Glutamatergic neuron (in vitro differentiated cells): ENCODE measurements at regions not wholly inside any gene's neighbourhood (a gene's known extent, or its start where the extent isn't known, plus 50 kb on each side); places are given as distances from the start of the nearest gene placed in this dataset.

Source experiments
- DNase-seq: peaks from one replicate; pipeline ENCODE4 v3.0.0; 2022
- H3K27ac Mint-ChIP-seq: one replicate; pipeline ENCODE4 v1.8.0; 2020; ENCODE audit warnings: mild to moderate bottlenecking, mixed read lengths, inconsistent platforms; ENCODE audit not compliant: unreplicated experiment
- H3K27me3 Mint-ChIP-seq: one replicate; pipeline ENCODE4 v1.8.0; 2020; ENCODE audit warnings: mild to moderate bottlenecking, moderate library complexity, mixed read lengths, inconsistent platforms; ENCODE audit not compliant: unreplicated experiment
- H3K36me3 Mint-ChIP-seq: one replicate; pipeline ENCODE4 v1.8.0; 2020; ENCODE audit warnings: mild to moderate bottlenecking, mixed read lengths, inconsistent platforms; ENCODE audit not compliant: unreplicated experiment
- H3K4me1 Mint-ChIP-seq: one replicate; pipeline ENCODE4 v1.8.0; 2020; ENCODE audit warnings: mild to moderate bottlenecking, low read depth, mixed read lengths, inconsistent platforms; ENCODE audit not compliant: unreplicated experiment
- H3K4me3 Mint-ChIP-seq: one replicate; pipeline ENCODE4 v1.8.0; 2020; ENCODE audit warnings: mild to moderate bottlenecking, mixed read lengths, inconsistent platforms; ENCODE audit not compliant: unreplicated experiment
- H3K9me3 Mint-ChIP-seq: one replicate; pipeline ENCODE4 v1.8.0; 2020; ENCODE audit warnings: mild to moderate bottlenecking, moderate library complexity, mixed read lengths, inconsistent platforms; ENCODE audit not compliant: unreplicated experiment
- TF ChIP-seq, protein P1 (sequence below): fragments of 200-600 bp; sonication (generic); IDR thresholded peaks from one replicate; pipeline ENCODE4 v1.5.0; 2021; ENCODE audit not compliant: partially characterized antibody, unreplicated experiment

DNA sequence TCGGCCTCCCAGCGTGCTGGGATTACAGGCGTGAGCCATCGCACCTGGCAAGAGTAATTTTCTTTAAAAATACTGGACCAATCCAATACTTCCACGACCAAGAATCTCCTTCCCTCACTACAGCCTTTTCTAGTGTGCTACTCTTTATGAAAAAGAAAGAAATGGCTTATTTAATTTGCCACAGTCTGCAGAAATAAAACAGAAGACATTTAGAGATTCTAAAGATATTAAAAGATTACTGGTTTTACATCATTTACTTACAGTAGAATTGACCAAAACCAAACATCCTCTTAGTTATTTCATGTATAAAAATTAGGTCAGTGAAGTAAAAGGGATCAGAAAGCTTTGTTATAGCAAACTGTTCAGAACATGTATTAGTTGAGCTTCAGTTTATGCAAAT, 679.6 kb downstream of the MAT2B start:
- H3K27ac Mint-ChIP-seq, result peak overlapping the region; percentile 16
- peaks cover 35% of the 10 kb centered on the region for H3K4me1 Mint-ChIP-seq

DNA sequence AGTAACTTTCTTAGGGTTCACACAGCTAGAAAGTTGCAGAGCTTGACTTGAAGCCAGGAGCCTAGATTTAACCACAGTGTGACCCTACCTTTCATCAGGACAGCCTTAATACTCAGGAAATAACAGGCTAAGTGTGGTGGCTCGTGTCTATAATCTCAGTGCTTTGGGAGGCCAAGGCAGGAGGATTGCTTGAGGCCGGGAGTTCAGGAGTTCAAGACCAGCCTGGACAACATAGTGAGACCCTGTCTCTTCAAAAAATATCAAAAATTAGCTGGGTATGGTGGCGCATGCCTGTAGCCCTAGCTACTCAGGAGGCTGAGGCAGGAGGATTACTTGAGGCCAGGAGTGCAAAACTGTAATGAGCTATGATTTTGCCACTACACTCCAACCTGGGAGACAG, 681.1 kb downstream of the MAT2B start:
- H3K9me3 Mint-ChIP-seq, result peaks cover 5% of the 10 kb centered on the region
- peaks cover 35% of the 10 kb centered on the region for H3K4me1 Mint-ChIP-seq
- peaks cover 4% of the 10 kb centered on the region for H3K27me3 Mint-ChIP-seq
- DNase-seq, result no peak
- no peak overlapping the region for H3K4me3 Mint-ChIP-seq
- H3K27ac Mint-ChIP-seq, result no peak overlapping the region
- H3K36me3 Mint-ChIP-seq, result no peaks in the 10 kb centered on the region
- TF ChIP-seq, protein P1, sequence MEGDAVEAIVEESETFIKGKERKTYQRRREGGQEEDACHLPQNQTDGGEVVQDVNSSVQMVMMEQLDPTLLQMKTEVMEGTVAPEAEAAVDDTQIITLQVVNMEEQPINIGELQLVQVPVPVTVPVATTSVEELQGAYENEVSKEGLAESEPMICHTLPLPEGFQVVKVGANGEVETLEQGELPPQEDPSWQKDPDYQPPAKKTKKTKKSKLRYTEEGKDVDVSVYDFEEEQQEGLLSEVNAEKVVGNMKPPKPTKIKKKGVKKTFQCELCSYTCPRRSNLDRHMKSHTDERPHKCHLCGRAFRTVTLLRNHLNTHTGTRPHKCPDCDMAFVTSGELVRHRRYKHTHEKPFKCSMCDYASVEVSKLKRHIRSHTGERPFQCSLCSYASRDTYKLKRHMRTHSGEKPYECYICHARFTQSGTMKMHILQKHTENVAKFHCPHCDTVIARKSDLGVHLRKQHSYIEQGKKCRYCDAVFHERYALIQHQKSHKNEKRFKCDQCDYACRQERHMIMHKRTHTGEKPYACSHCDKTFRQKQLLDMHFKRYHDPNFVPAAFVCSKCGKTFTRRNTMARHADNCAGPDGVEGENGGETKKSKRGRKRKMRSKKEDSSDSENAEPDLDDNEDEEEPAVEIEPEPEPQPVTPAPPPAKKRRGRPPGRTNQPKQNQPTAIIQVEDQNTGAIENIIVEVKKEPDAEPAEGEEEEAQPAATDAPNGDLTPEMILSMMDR, result no peak

More for the DNA sequence above, 679.6 kb downstream of the MAT2B start:
- H3K9me3 Mint-ChIP-seq, result peaks cover 5% of the 10 kb centered on the region
- TF ChIP-seq, protein P1, result no peak
- no peak for DNase-seq
- H3K4me3 Mint-ChIP-seq, result no peak overlapping the region
- no peaks in the 10 kb centered on the region for H3K36me3 Mint-ChIP-seq
- peaks cover 4% of the 10 kb centered on the region for H3K27me3 Mint-ChIP-seq

DNA sequence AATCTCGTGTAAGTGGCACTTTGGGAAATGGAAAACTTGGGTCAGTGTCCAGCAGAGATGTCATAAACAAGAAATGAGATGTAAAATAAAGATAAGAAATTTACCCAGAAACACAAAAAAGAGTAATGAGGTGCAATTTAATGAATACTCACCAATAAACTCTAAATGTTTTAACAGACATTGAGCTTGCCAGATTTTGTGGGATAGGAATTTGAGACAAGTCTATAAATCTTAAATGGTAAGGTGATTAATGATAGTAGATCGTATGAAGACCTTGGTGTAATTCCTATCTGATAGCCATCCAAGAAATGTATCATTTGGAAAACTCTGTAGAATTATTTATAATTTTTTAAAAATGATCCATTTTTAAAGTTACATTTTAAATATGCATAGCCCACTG, 682.4 kb downstream of the MAT2B start:
- Mint-ChIP-seq H3K27me3 (peaks cover 4% of the 10 kb centered on the region), H3K4me1 (peaks cover 35% of the 10 kb centered on the region), H3K27ac (no peak overlapping the region), H3K36me3 (no peaks in the 10 kb centered on the region), H3K4me3 (no peak overlapping the region), H3K9me3 (peaks cover 5% of the 10 kb centered on the region)
- DNase-seq, result no peak
- TF ChIP-seq, protein P1, result no peak

DNA sequence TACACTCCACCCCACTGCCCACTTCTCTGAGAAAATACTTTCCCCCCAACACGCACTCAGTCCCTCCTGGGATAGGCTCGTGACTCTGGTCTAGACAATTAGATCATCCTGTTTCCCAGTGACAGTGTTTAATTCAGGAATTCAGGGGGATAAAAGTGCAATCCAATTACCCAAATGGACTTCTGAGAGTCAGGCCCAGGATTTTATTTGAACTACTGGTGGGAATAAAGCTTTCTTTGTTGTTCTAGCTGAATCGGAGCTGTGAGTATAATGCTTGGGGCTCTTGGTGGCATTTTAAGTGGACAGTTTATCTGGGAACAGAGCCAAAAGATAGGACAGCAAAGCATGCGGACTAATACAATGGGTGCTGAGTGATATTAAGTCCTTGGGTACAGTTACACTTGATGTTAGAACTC, 683.3 kb downstream of the MAT2B start:
- Mint-ChIP-seq H3K27ac (no peak overlapping the region), H3K27me3 (peaks cover 4% of the 10 kb centered on the region), H3K36me3 (no peaks in the 10 kb centered on the region), H3K4me3 (no peak overlapping the region), H3K9me3 (peaks cover 5% of the 10 kb centered on the region), H3K4me1 (peaks cover 30% of the 10 kb centered on the region)
- TF ChIP-seq, protein P1, result no peak
- peak; percentile 19 for DNase-seq

DNA sequence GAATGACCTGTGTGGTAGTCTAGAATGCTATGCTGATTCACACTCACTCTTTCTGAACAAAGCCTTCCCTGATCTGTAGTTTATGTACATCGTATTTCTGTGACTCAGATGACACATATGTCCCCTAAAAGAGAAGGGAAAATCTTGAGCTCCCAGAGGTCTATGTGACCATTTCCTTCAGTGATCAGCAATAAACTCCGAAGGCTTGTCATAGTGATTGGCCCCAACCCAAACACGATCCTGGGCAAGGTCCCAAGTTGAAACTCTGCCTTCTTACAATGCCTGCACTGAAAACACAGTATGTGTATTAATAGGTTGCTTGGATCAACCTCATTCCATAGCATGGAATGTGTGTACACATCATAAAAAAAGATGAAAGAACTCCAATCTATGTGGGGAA, 685.8 kb downstream of the MAT2B start:
- no peak overlapping the region for H3K27ac Mint-ChIP-seq
- peaks cover 22% of the 10 kb centered on the region for H3K4me1 Mint-ChIP-seq
- TF ChIP-seq, protein P1, result no peak
- H3K4me3 Mint-ChIP-seq, result no peak overlapping the region
- DNase-seq, result no peak
- peaks cover 1% of the 10 kb centered on the region for H3K9me3 Mint-ChIP-seq
- no peaks in the 10 kb centered on the region for H3K36me3 Mint-ChIP-seq
- no peaks in the 10 kb centered on the region for H3K27me3 Mint-ChIP-seq
